CD14-positive monocyte (primary cell): ENCODE measurements at regions not wholly inside any gene's neighbourhood (a gene's known extent, or its start where the extent isn't known, plus 50 kb on each side); places are given as distances from the start of the nearest gene placed in this dataset.

Experiments
- DNase-seq, 3 donors: peaks; one replicate each; pipeline ENCODE4 v3.0.0-alpha.2; 2011 to 2022
- H2AFZ ChIP-seq: 2 replicates; pipeline ENCODE4 v1.6.0; 2012; ENCODE audit warnings: mild to moderate bottlenecking, low read depth, low read length, inconsistent platforms; ENCODE audit not compliant: insufficient read depth, poor library complexity, severe bottlenecking
- H3K27ac ChIP-seq, 2 donors: 1 replicate in 1 of 2; 2 replicates in 1 of 2; pipeline ENCODE4 v1.5.1; 2012 to 2013; ENCODE audit warnings: low read length in 2 of 2, control low read depth in 1 of 2, inconsistent platforms in 1 of 2, low read depth in 1 of 2, mild to moderate bottlenecking in 1 of 2
- H3K27me3 ChIP-seq, 2 donors: one replicate each; pipeline versions ENCODE4 v1.6.0 to v1.6.1; 2011 to 2013; ENCODE audit warnings: low read length in 2 of 2; ENCODE audit not compliant: control insufficient read depth in 2 of 2, insufficient read depth in 2 of 2
- H3K36me3 ChIP-seq, 2 donors: replicated peaks in 1 of 2; 1 replicate in 1 of 2; 2 replicates in 1 of 2; pipeline versions ENCODE4 v1.5.1 to v1.6.1; 2012 to 2013; ENCODE audit warnings: low read length in 2 of 2, control low read depth in 1 of 2, inconsistent platforms in 1 of 2, mild to moderate bottlenecking in 1 of 2; ENCODE audit not compliant: insufficient read depth in 2 of 2, control insufficient read depth in 1 of 2
- H3K4me1 ChIP-seq, 2 donors: 1 replicate in 1 of 2; 2 replicates in 1 of 2; pipeline versions ENCODE4 v1.5.1 to v1.6.1; 2012 to 2013; ENCODE audit warnings: low read length in 2 of 2, control low read depth in 1 of 2, inconsistent platforms in 1 of 2, mild to moderate bottlenecking in 1 of 2, moderate library complexity in 1 of 2; ENCODE audit not compliant: insufficient read depth in 2 of 2, control insufficient read depth in 1 of 2
- H3K4me2 ChIP-seq: replicated peaks from 2 replicates; pipeline ENCODE3; 2012; ENCODE audit warnings: low read length, moderate library complexity, mild to moderate bottlenecking; ENCODE audit not compliant: poor library complexity, severe bottlenecking; ENCODE audit errors: extremely low read depth
- H3K4me3 ChIP-seq, 3 experiments: fragments of 200-600 bp in 1 of 3; sonication (generic) in 1 of 3; replicated peaks in 1 of 3; 1 replicate in 2 of 3; 2 replicates in 1 of 3; pipeline ENCODE4 v1.5.1; 2011 to 2013; ENCODE audit warnings: low read length in 3 of 3, mild to moderate bottlenecking in 3 of 3, control low read depth in 2 of 3, low read depth in 2 of 3, inconsistent platforms in 1 of 3, moderate library complexity in 1 of 3
- H3K79me2 ChIP-seq: 2 replicates; pipeline ENCODE4 v1.6.0; 2012; ENCODE audit warnings: mild to moderate bottlenecking, control low read depth, inconsistent platforms, low read length, moderate library complexity; ENCODE audit not compliant: insufficient read depth
- H3K9ac ChIP-seq: 2 replicates; pipeline ENCODE4 v1.6.0; 2017; ENCODE audit warnings: low read length, mild to moderate bottlenecking; ENCODE audit not compliant: insufficient read depth, poor library complexity, severe bottlenecking
- H3K9me3 ChIP-seq, 2 donors: replicated peaks in 1 of 2; 1 replicate in 1 of 2; 2 replicates in 1 of 2; pipeline versions ENCODE4 v1.5.1 to v1.6.1; 2012 to 2013; ENCODE audit warnings: low read length in 2 of 2, control low read depth in 1 of 2; ENCODE audit not compliant: control insufficient read depth in 1 of 2, insufficient read depth in 1 of 2
- H4K20me1 ChIP-seq: 2 replicates; pipeline ENCODE4 v1.6.0; 2012; ENCODE audit warnings: mild to moderate bottlenecking, low read length, control low read depth, moderate library complexity; ENCODE audit not compliant: insufficient read depth
- H3K27ac Mint-ChIP-seq, 7 donors: one replicate each; pipeline ENCODE4 v1.8.0; 2020; ENCODE audit warnings: mild to moderate bottlenecking in 7 of 7, mixed read lengths in 7 of 7, moderate library complexity in 6 of 7, inconsistent platforms in 2 of 7
- H3K27me3 Mint-ChIP-seq, 3 donors: one replicate each; pipeline ENCODE4 v1.8.0; 2021 to 2022; ENCODE audit warnings: low read depth in 3 of 3, mild to moderate bottlenecking in 3 of 3, mixed read lengths in 3 of 3, moderate library complexity in 3 of 3, inconsistent platforms in 1 of 3
- H3K36me3 Mint-ChIP-seq, 2 donors: one replicate each; pipeline ENCODE4 v1.8.0; 2020; ENCODE audit warnings: mixed read lengths in 2 of 2, inconsistent platforms in 1 of 2, mild to moderate bottlenecking in 1 of 2
- H3K4me1 Mint-ChIP-seq: one replicate; pipeline ENCODE4 v1.8.0; 2020; ENCODE audit warnings: mild to moderate bottlenecking, mixed read lengths
- H3K4me3 Mint-ChIP-seq, 2 donors: one replicate each; pipeline ENCODE4 v1.8.0; 2020; ENCODE audit warnings: mild to moderate bottlenecking in 2 of 2, mixed read lengths in 2 of 2, moderate library complexity in 1 of 2
- H3K9me3 Mint-ChIP-seq, 7 donors: one replicate each; pipeline ENCODE4 v1.8.0; 2020 to 2022; ENCODE audit warnings: mixed read lengths in 7 of 7, mild to moderate bottlenecking in 6 of 7, moderate library complexity in 6 of 7, inconsistent platforms in 2 of 7
- CTCF ChIP-seq: fragments of 200-600 bp; IDR thresholded peaks from one replicate; pipeline ENCODE4 v1.8.0; 2022; ENCODE audit warnings: antibody characterized with exemption, mild to moderate bottlenecking
- WGBS: methylation state at CpG from one replicate; pipeline ENCODE4 v1.1.5; 2013; ENCODE audit warnings: missing lambda C conversion rate; ENCODE audit not compliant: insufficient coverage; 5-methylcytosine and 5-hydroxymethylcytosine counted together
- intact Hi-C, 2 donors: fragments of 100-400 bp; cut with micrococcal nuclease; formaldehyde crosslinking; loops; one replicate each; pipeline versions ENCODE4 v1.15.0 to v1.15.1; 2023

DNA sequence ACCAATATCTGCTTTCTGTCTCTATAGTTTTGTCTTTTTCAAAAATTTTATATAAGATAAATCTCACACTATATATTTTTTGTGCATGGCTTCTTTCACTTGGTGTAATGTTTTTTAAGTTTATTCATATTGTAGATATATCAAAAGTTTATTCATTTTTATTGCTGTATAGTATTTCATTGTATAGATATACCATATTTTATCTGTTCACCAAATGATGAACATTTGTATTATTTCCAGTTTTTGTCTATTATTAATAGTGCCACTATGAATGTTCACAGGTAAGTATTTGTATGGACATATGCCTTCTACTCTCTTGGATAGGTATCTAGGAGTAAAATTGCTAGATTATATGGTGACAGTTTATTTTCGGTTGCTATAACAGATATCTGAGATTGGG lies 289.5 kb upstream of the CITED2 start:
- WGBS, result 100% methylated on average over 1 of the region's 1 CpG
- no peak overlapping the region for H3K27ac Mint-ChIP-seq

DNA sequence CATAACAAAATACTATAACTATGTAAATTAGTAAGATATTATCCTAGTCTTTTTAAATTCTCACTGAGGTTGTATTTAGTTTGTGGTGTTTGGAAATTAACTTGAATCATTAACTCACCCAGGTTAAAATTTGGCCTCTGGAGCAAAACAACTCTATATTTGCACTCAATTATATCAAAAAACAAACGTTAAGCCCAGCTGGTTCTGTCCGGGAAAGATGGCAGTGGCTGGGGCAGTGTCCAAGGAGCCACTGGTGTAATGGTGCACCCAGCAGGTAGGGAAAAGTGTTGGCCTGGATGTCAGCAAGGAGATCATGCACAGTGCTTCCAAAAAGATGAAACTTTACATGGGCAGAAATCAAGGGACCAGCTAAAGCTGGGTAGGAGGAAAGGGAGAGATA lies 285.3 kb upstream of the CITED2 start:
- Histone ChIP-seq H3K9ac (no peak overlapping the region), H3K79me2 (no peaks in the 10 kb centered on the region), H2AFZ (peak overlapping the region; percentile 14), H3K4me1 (no peaks in the 10 kb centered on the region), H3K27ac (no peak overlapping the region), H3K27me3 (no peaks in the 10 kb centered on the region), H3K4me2 (no peak overlapping the region), H3K4me3 (no peak overlapping the region), H3K9me3 (peaks cover 6 to 16% of the 10 kb centered on the region in 2 donors), H4K20me1 (no peaks in the 10 kb centered on the region), H3K36me3 (no peaks in the 10 kb centered on the region)
- Mint-ChIP-seq H3K36me3 (no peaks in the 10 kb centered on the region), H3K9me3 (peaks cover 5 to 22% (median 16%) of the 10 kb centered on the region in 7 donors), H3K27ac (no peak overlapping the region), H3K4me1 (no peaks in the 10 kb centered on the region), H3K4me3 (no peak overlapping the region), H3K27me3 (peaks cover 0 to 3% (median 0%) of the 10 kb centered on the region in 3 donors)
- no peak for DNase-seq
- no peak for TF ChIP-seq CTCF
- WGBS, result 100% methylated on average over 1 of the region's 2 CpGs
- intact Hi-C loops, result no loop called here

More for the DNA sequence above, 289.5 kb upstream of the CITED2 start:
- H3K27me3 Mint-ChIP-seq, result peaks cover 0 to 2% (median 1%) of the 10 kb centered on the region in 3 donors
- H3K9me3 ChIP-seq, result peaks cover 6 to 25% of the 10 kb centered on the region in 2 donors
- no peak overlapping the region for H3K4me3 ChIP-seq
- H4K20me1 ChIP-seq, result no peaks in the 10 kb centered on the region
- H3K4me1 ChIP-seq, result no peaks in the 10 kb centered on the region
- no peak overlapping the region for H2AFZ ChIP-seq
- intact Hi-C loops, result no loop called here
- H3K36me3 ChIP-seq, result no peaks in the 10 kb centered on the region
- no peak for TF ChIP-seq CTCF
- no peak overlapping the region for H3K9ac ChIP-seq
- H3K9me3 Mint-ChIP-seq, result peaks cover 19 to 40% (median 31%) of the 10 kb centered on the region in 7 donors
- no peak overlapping the region for H3K27ac ChIP-seq
- DNase-seq, result no peak
- H3K4me1 Mint-ChIP-seq, result no peaks in the 10 kb centered on the region
- peaks cover 0 to 5% of the 10 kb centered on the region in 2 donors for H3K36me3 Mint-ChIP-seq
- H3K79me2 ChIP-seq, result no peaks in the 10 kb centered on the region
- H3K27me3 ChIP-seq, result no peaks in the 10 kb centered on the region
- H3K4me3 Mint-ChIP-seq, result no peak overlapping the region
- H3K4me2 ChIP-seq, result no peak overlapping the region
